ENCODE measurements at regions not wholly inside any gene's neighbourhood (a gene's known extent, or its start where the extent isn't known, plus 50 kb on each side); places are given as distances from the start of the nearest gene placed in this dataset.

- ATAC-seq (no peak), FAIRE-seq (no peak), DNase-seq (ENCODE audit: extremely low read depth in 1 of 4, low spot score in 3 of 4) (no peak)
- Histone ChIP-seq H3K4me1 (replicated peaks in 1 of 2; ENCODE audit: control insufficient read depth in 2 of 2, insufficient read depth in 2 of 2, low read length in 2 of 2) (no peaks in the 10 kb centered on the region), H4K20me1 (replicated peaks; ENCODE audit: control insufficient read depth, insufficient read depth, low read length) (no peaks in the 10 kb centered on the region), H3K9me1 (ENCODE audit: control insufficient read depth, insufficient read depth, low read length) (no peaks in the 10 kb centered on the region), H3K4me2 (ENCODE audit: insufficient read depth, low read length) (no peak overlapping the region), H3K27ac (ENCODE audit: extremely low read depth, low read depth, low read length) (no peak overlapping the region), H3K27me3 (ENCODE audit: control insufficient read depth in 2 of 2, insufficient read depth in 2 of 2, low read length in 2 of 2) (no peaks in the 10 kb centered on the region), H3K36me3 (ENCODE audit: control insufficient read depth, insufficient read depth, low read length) (no peaks in the 10 kb centered on the region), H2AFZ (ENCODE audit: low read depth, low read length) (no peak overlapping the region), H3K9ac (ENCODE audit: insufficient read depth in 1 of 2, low read depth in 2 of 2, low read length in 2 of 2) (no peak overlapping the region), H3K4me3 (no peak overlapping the region), H3K79me2 (ENCODE audit: control insufficient read depth, insufficient read depth, low read length) (no peaks in the 10 kb centered on the region), H3K9me3 (replicated peaks; ENCODE audit: control insufficient read depth, insufficient read depth, low read depth, low read length) (no peaks in the 10 kb centered on the region)
- intact Hi-C loops (cut with micrococcal nuclease) (no loop called here), in situ Hi-C loops (cut with MboI) (no loop called here)
- no TSS peak for BruUV-seq (replicated peaks)
- ChIA-PET POLR2A (no interaction called here), CTCF (ENCODE audit: low intra/inter-chr PET ratio) (no interaction called here)
- no peak for TF ChIP-seq CHD1 (IDR thresholded peaks at IDR 0.05; ENCODE audit: low read length)
- TF ChIP-seq ZNF41 (CRISPR knock-in tag; conservative IDR thresholded peaks at IDR 0.05): no peak
- no peak for TF ChIP-seq TEAD1 (CRISPR knock-in tag; IDR thresholded peaks at IDR 0.05)
- no peak for TF ChIP-seq THRA (IDR thresholded peaks at IDR 0.05)
- WGBS (ENCODE audit: insufficient coverage, low coverage, missing lambda C conversion rate): 0% methylated on average over 2 of the region's 2 CpGs
Observed at GRCh38 chr9:82682431-82682830, 380.5 kb downstream of the RASEF start.

- intact Hi-C loops (cut with micrococcal nuclease) (no loop called here), in situ Hi-C loops (cut with MboI) (no loop called here)
- no peak for ATAC-seq
- no peak for FAIRE-seq
- DNase-seq (ENCODE audit: extremely low read depth in 1 of 4, low spot score in 3 of 4): no peak
- CTCF ChIA-PET (ENCODE audit: low intra/inter-chr PET ratio): no interaction called here
- WGBS (ENCODE audit: insufficient coverage, low coverage, missing lambda C conversion rate): 0% methylated on average over 1 of the region's 3 CpGs
- Histone ChIP-seq H3K9me3 (replicated peaks; ENCODE audit: control insufficient read depth, insufficient read depth, low read depth, low read length) (no peaks in the 10 kb centered on the region), H2AFZ (ENCODE audit: low read depth, low read length) (no peak overlapping the region), H3K4me3 (no peak overlapping the region), H3K4me1 (replicated peaks in 1 of 2; ENCODE audit: control insufficient read depth in 2 of 2, insufficient read depth in 2 of 2, low read length in 2 of 2) (no peaks in the 10 kb centered on the region), H3K4me2 (ENCODE audit: insufficient read depth, low read length) (no peak overlapping the region), H3K27ac (ENCODE audit: extremely low read depth, low read depth, low read length) (no peak overlapping the region), H3K36me3 (ENCODE audit: control insufficient read depth, insufficient read depth, low read length) (no peaks in the 10 kb centered on the region), H3K27me3 (ENCODE audit: control insufficient read depth in 2 of 2, insufficient read depth in 2 of 2, low read length in 2 of 2) (no peaks in the 10 kb centered on the region), H4K20me1 (replicated peaks; ENCODE audit: control insufficient read depth, insufficient read depth, low read length) (no peaks in the 10 kb centered on the region), H3K79me2 (ENCODE audit: control insufficient read depth, insufficient read depth, low read length) (no peaks in the 10 kb centered on the region), H3K9me1 (ENCODE audit: control insufficient read depth, insufficient read depth, low read length) (no peaks in the 10 kb centered on the region), H3K9ac (ENCODE audit: insufficient read depth in 1 of 2, low read depth in 2 of 2, low read length in 2 of 2) (no peak overlapping the region)
- no TSS peak for BruUV-seq (replicated peaks)
- POLR2A ChIA-PET: no interaction called here
- TF ChIP-seq SMAD4 (CRISPR knock-in tag; conservative IDR thresholded peaks at IDR 0.05) (no peak), TSHZ1 (CRISPR knock-in tag; IDR thresholded peaks at IDR 0.05) (no peak), ZNF644 (tag; IDR thresholded peaks at IDR 0.05; ENCODE audit: low read depth) (no peak), ZNF224 (CRISPR knock-in tag; IDR thresholded peaks at IDR 0.05) (no peak), HIVEP1 (CRISPR knock-in tag; IDR thresholded peaks at IDR 0.05) (no peak), PCBP1 (IDR thresholded peaks at IDR 0.05; ENCODE audit: low read depth, low read length, poor library complexity, severe bottlenecking) (no peak), CEBPB (tag; IDR thresholded peaks at IDR 0.05) (no peak), ELF4 (CRISPR knock-in tag; IDR thresholded peaks at IDR 0.05) (no peak), SRF (CRISPR knock-in tag; IDR thresholded peaks at IDR 0.05) (no peak), SP1 (CRISPR knock-in tag; IDR thresholded peaks at IDR 0.05) (no peak)
Observed at GRCh38 chr9:82695704-82696103, 367.2 kb downstream of the RASEF start.

Data from K562 (cell line).